ENCODE measurements at regions not wholly inside any gene's neighbourhood (a gene's known extent, or its start where the extent isn't known, plus 50 kb on each side); places are given as distances from the start of the nearest gene placed in this dataset.
"Not testable (repeated sequence)": the region's sequence is repeated elsewhere in the genome, so short reads cannot be mapped to it uniquely, and the experiment has no call there.

DNA sequence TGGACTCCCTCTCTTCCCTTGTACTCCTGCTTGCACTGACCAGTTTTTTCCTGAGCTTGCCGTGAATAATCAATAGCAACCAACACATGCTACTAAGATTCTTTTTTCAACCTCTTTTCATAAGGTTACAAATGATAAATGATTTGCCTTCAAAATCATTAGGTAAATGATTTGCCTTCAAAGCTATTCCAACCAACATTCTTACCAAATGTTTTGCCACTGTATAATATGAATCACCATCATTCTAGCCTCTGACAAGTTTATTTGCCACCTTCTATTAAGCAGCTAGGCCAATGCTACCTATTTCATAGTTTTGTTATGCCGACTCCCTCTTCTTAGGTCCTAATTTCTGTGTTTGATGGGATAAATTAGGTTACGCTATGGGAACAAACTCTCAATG, 385.1 kb downstream of the DTWD2 start:
- no peak for DNase-seq

DNA sequence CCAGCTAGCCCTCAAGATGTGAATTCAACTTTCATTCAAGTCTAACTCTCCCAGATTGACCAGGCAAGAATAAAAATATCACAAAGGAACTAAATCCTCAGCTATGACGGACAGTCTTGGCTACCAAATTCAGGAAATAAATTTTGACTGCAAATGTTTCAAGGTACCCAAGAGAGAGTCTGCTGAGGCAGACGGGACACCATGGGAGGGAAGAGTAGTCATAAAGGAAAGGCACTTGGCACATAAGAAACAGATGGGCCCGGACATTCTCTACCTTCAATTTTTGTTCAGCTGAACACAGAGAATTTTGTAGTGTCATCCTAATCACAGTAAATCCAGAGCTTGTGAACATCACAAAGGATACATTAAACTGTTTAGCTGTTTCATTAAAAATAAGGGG, 390.0 kb downstream of the DTWD2 start:
- no peak for DNase-seq

DNA sequence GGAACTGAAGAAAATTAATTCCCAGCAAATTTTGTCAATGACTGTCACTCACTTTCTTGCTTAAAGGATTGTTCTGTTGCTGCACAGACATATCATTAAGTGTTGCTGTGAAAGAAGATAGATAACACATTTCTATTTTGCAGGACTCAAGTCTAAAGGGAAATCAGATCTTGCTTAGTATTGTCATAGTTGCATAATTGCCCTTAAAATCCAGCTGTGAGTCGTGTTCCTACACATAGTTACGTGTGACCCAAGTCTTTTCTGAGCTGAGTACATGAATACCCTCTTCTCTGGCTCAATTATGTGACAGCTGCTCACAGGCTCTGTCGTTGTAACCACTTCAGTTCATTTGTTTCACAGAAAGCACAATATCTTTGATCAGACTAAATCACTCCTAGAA, 390.8 kb downstream of the DTWD2 start:
- DNase-seq, result no peak

DNA sequence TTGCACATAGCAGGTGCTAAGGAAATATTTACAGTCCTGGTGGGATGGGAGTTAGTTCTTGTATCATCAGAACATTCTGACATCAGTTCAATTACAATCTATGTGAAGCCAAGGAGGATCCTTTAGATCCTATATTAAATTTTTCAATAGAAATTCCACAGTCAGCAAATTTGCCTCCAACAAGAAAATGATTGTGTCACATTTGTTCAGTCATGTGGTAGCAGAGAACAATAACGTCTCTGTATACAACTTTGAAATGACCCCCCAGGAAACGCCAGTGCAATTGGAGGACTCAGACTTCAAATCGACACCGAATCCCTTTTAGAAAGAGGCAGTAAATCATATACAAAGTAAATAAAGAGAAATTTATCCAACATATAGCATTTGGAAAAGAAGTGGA, 392.1 kb downstream of the DTWD2 start:
- DNase-seq, result no peak

DNA sequence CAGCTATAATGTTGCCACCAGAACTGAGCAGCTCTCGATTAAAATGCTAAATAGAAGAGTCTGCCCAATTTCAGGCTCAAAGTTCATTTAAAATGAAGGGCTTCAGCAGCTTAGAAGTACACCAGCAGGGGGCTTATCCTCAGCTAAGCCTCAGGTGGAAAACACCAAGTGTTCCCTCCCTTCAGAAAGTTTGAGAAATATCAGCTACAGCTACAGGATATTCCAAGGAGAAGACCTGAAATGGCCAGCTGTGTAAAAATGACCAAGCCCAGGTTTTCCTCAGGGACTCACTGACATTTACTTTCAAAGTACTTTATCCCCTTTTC, 395.4 kb downstream of the DTWD2 start:
- no peak for DNase-seq

DNA sequence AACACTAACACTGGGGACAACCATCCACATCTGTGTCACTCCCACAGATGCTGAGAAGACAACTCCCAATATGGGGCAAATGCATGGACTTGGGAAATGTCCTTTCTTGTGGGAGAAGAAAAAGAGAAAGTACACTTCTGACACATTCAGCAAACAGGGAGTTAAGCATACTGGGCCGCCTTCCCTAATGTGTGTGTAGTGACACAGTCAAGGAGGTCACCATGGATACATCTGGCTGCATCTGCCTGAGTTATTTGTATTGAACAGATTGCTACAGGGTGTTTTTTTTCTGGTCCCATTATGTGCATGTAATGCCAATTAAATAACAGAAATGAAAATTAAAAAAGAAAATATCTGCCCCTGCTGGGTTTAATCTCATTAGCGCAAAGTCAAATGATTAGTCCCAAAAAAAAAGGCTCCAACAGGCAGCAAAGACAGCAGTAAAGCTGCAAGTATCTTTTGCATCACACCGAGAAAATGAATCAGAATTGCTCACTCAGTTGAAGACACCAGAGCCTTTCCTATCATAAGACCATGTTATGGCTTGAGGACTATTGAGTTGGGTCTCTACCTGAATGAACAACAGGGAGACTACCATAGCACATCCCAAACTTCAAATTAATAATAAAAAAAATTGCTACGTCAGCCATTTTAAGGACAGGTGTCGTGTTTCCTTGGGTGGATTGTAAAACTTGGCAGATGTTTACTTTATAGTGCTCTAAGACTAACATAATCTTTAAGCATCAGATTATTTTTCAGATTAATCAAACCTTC, 395.9 kb downstream of the DTWD2 start:
- no peak for DNase-seq

DNA sequence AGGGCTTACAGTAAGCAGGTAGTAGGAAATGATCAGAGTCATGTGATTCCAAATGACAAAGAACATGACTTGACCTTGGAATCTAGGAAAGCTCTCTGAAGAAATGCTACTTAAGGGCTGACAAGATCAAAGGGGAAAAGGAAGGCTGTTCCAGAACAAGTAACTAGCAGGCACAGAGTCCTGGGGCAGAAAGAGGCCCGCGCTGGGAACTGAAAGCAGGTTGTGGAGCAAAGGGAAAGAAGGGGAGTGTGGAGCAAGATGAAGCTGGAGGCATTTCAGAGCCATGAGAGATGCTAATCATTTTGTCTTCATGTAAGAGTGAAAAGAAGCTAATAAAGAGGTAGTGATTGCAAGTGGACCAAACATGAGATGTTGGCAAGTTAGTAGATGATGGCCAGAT, 397.5 kb downstream of the DTWD2 start:
- no peak for DNase-seq

DNA sequence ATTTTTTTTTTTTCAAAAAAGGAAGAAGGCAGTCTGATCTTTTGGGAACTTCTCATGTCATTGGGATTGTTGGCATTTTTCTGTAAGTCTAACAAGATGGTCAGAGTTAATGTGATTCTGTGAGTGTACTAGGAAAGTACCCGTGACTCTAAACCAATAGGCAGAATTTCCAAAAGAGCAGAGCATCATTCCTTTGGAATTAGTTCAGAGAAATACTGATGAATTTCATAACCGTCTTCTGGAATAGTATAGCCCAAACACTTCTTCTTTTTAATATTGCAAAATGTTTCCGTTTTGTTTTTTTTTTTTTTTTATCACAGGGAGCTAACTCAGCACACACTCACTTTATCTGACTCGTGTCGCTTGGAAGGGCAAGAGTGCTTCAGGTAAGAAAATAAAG, 407.4 kb downstream of the DTWD2 start:
- DNase-seq, result no peak

DNA sequence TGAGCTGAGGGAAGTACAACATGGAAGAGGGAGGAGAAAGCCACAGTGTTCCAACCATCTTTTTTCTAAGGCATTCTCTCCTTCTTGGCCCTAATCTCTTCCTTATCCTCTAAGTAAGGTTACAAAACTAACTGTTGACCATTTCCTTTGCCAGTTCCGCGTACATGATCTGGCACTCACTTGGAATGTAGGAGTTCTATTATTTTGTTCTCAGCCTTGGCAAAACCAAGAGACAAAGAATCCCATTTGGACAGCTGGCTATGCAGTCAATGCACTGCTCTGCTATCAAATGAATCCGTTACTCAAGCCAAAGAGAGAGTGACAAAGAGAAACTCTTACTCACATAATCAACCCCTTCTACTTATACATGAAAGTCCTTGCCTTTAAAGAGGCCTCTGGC, 410.3 kb downstream of the DTWD2 start:
- DNase-seq, result no peak

DNA sequence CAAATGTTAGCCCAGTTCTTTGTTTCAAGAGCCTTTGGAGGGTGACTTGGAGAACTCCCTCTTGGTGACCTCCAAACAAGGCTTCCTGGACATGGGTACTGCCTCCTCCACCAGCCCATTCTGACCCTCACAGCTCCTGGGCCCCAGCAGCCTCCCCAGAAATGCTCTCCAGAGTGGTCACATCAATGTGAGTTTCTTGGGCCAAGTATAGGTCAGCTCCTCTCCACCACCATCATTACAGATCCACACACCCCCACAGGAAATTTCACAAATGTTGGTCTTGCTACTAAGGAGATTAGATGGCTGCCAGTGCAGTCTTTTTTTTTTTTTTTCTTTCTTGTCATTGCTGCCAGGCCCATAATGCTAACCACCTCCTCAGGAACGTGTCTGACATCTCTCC, 410.7 kb downstream of the DTWD2 start:
- DNase-seq, result no peak

DNA sequence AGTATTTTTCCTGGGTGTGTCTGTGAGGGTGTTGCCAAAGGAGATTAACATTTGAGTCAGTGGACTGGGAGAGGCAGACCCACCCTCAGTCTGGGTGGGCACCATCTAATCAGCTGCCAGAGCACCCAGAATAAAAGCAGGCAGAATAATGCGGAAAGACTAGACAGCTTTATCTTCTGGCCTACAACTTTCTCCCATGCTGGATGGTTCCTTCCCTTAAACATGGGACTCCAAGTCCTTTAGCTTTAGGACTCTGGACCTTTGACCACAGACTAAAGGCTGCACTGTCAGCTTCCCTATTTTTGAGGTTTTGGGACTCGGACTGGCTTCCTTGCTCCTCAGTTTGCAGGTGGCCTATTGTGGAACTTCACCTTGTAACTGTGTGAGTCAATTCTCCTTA, 418.1 kb downstream of the DTWD2 start:
- DNase-seq, result not testable (repeated sequence)

DNA sequence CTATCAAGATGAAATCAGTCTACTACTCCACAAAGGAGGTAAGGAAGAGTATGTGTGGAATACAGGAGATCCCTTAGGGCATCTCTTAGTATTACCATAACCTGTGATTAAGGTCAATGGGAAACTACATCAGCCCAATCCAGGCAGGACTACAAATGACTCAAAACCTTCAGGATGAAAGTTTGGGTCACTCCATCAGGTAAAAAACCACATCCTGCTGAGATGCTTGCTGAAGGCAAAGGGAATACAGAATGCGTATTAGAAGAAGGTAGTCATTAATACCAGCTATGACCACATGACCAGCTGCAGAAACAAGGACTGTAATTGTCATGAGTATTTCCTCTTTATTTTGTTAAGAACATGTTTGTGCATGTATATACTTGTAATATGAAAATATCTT, 418.8 kb downstream of the DTWD2 start:
- DNase-seq, result not testable (repeated sequence)

DNA sequence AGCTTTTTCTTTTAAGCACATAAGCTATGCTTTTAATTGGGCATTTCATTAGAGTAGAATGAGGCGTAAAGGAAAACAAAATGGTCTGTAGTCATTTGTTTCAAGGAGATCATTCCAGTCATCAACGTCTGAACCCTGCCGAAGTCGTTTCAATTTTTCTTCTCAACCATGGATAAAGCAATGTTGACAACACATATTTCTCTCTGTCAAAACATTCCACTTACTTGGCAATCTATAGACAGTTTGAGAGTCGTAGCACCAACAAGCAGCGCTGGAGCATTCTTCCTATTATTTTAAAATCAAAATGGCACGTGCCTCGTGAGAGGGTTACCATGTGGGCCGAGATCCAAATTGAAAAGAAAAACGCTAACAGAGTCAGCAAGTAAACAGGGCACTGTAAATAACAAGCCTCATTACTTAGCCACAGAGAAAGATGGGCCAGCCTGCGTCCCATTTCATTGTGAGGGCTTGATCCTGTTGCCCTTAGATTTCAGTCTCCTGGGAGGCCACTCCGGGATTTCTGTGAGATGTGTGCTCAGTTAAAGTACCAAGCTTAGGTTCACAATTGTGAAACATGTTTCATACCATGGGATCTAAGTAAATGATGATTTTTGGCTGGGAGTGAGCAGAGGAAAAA, 422.9 kb downstream of the DTWD2 start:
- no peak for DNase-seq

DNA sequence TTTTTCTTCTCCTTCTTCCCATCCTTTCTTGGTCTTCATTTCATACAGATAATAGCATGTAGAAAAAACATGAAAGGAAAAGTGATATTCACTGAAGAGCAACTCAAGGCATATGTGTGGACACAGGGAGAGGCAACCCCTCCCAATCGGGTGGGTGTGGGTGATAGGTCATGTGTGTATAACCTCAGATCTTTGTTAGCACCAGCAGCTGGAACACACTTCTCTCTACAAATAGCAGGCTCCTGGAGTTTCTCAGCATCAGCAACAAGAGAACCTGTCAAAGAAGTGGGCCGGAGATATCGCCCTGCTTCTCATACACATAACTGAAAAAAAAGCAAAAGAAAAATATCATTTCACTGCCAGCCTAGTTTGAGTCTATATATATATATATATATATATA, 426.4 kb downstream of the DTWD2 start:
- no peak for DNase-seq

DNA sequence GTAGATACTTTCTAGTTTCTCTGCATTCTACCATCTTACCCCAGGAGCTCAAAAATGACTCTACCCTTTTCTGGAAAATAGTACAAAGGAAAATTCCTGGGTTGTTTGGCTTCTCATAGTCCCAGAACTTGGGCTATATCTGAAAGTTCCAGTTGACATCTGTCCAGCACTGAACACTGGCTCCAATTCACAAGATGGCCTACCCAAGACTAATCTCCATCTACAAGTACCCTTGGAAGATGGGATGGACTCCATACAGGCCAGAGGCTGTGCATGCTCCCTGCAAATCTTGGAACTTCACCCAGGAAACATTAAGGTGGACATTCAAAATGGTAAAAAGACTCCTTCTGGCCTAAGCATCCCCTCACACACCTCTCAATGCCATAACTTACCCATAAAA, 427.1 kb downstream of the DTWD2 start:
- DNase-seq, result no peak

DNA sequence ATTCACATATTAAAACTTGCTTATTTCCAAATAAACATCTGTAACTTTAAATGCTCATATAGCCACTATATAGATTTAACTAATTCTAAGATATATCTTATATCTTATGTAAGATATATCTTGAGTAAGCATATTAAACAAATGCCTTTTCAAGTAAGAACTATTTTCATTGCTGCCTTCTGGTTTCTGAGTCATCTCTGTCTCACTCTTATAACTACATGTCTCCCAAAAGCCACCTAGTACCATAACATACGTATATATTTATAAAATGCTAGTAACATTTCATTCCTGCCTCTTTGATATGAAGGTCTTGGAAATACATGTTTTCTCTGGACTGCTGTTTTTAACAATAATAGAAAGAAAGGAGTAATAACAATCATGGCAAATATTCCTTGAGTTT, 429.5 kb downstream of the DTWD2 start:
- no peak for DNase-seq

DNA sequence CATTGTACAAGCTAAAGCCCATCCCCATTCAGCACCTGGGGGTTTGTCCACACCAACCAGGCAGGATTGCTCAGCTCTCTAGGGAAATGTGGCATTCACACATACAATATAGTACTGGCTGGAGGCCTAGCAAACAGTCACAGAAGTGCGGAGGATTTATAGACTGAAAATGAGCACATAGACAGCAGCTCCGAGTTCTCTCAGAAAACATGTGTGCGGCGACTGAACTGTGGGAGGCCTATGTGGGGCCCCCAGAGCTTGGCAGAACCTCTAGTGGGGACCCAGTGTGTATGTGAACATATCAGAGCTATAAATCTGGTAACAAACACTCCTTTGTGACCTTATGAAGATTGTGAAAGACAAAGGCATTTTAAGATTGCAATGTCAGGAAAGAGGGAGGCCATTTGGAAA, 431.1 kb downstream of the DTWD2 start:
- no peak for DNase-seq

DNA sequence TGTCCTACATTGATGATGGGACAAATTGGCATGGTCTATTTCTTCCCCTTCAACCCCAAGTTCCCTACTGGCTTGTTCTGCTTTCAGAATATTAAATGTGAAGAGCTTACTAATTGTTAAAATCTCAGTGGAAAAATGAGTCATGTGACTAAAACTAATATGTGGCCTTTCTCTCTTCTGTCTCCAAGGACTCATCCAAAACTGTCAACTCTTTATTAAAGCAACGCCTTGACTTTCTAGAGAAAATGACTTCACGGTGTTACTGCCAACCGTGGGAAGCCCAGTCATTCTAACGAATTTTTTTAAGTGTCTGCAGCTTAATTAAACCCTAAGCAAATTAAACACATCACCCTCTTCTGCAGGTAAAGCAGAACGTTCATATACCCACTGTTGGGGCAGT, 431.6 kb downstream of the DTWD2 start:
- DNase-seq, result no peak

DNA sequence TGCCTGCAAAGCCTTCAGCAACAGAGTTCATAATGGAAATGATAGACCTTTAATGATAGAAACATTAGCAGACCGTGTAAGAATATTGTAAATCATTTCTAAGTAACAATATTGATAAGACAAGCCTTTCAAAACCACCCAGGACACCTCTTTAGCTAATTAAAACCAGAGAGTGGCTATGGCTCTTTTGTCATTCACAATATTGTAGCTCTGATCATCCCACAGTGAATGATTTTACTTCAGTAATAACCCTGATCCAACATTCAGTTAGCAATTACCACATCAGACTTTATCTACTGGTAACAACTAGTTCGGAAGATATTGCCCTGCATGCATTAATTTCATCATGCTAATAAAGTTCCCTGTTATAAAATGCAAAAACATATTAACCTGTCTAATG, 432.6 kb downstream of the DTWD2 start:
- no peak for DNase-seq

DNA sequence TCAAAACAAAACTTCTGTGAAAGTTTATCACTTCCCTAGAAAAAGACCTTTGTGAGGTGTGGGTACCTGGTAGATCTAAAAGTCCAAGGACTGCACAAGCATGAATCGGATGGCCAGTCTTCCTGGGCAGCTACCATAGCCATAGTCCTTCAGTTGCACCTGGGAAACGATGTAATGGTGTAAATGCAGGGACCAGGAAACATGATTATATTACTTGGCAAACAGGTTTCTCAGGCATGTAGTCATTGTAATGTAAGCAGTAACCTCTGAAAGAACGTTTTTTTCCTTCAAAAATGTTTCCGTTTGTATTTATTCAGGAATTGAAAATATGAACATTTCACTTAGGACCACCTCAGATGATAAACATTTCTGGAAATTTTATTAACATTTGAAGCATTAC, 433.4 kb downstream of the DTWD2 start:
- DNase-seq, result no peak

DNA sequence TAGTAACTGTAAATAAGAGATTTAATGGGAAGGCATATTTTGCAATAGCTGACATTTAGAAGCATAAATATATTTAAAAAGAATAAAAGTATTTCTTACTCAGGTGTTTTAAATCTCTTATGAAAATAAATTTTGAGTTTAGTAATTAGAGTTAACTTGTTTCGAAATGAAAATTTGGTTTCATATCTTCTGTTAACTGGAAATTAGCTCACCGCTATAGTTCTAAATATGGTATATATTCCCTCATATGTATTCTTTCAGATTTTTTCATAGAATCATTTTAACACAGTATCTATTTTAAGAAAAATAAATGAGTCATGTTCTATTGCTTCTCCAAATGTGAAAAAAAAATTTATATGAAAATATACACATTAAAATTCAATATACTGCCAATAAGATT, 434.1 kb downstream of the DTWD2 start:
- no peak for DNase-seq

DNA sequence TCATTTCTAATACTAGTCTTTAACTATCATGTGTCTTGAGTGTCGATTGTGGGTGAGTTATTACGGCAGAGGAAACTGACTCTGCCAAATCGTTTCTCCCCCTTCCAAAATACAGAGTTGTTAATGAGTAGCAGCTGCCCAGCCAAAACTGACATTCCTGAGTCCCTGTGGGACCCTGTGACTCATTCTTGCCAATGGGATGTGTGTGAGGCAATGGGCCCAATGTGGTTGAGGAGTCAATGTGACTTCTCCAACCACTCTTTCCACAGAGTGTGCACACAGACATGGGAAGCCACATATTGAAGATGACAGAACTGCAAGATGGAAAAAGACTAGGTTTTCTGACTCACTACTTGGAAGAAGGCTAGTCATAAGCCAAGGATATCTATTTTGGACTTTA, 434.7 kb downstream of the DTWD2 start:
- no peak for DNase-seq

DNA sequence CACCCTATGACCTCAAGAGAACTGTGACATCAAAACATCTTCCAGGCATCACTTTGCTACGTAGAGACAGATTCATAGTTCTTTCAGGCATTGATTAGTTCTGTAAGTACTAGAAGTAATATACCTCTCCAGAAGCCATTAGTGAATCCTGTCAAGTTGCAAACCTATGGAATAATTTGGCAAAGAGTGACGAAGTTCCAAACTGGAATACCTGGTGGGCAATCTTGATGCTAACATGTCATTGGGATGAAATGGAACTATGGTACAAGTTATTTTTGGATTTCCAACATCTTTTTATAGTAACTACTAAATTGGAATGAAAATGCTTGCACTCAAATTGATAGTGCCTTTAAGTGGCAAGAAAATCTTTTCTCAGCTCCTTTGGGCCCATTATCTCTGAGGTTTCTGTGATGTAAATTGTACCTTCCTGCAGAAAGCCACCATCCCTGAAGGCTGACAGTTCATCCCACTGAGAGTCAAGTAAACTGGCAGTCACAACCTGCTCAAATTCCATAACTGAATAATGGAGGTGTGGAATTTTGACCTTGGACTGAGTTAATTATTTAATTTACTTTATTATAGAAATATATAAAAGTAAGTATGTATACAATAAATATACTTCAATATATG, 435.5 kb downstream of the DTWD2 start:
- DNase-seq, result no peak

DNA sequence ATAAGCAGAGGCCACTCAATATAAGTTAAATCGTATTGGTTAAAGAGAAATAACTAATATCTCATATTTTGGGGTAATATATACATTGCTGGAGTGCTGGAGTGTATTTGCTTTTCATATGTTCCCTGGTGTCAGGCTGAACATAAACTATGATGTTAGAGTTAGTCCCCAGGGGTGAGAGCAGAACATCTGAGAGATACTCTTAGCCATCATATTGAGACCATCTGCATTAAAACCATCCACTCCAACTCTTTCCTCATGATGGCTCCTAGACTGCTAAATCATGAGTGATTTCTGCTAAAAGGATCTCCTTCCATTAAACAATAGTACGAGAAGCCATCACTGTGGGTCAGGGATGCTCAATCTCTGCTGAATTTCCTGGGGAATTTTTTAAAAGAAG, 436.2 kb downstream of the DTWD2 start:
- DNase-seq, result no peak

DNA sequence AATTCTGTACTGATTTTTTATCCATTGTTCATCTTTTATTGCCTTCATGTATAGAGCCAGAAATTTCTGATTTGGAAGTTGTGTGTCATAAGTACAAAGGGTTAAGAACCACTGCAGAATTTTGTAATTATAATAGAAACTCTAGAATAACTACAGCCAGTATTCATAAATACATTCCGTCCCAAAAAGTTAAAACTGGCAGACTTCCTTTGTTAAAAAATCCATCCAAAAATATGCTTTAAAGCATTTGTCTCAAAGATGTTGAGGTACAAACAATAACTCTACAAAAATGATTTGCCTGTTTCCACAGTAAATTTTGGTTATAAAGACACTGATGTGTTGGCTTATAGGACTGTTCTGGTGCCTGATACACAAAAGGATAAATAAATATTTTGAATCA, 436.6 kb downstream of the DTWD2 start:
- DNase-seq, result no peak
